GM12878 (cell line): ENCODE measurements at regions not wholly inside any gene's neighbourhood (a gene's known extent, or its start where the extent isn't known, plus 50 kb on each side); places are given as distances from the start of the nearest gene placed in this dataset.

Source experiments
- ASH2L ChIP-seq: fragments of 300-600, 200-600 bp; sonication (generic); IDR thresholded peaks from 2 replicates; pipeline ENCODE4 v1.6.1; 2017; ENCODE audit warnings: low read depth, mild to moderate bottlenecking, borderline replicate concordance
- CTCF ChIP-seq, 3 experiments: IDR thresholded peaks in 2 of 3; conservative IDR thresholded peaks in 1 of 3; 2 replicates each; pipeline ENCODE4 v1.5.1; 2011; ENCODE audit warnings: low read depth in 3 of 3, low read length in 3 of 3, mild to moderate bottlenecking in 3 of 3, control low read depth in 2 of 3, moderate library complexity in 2 of 3, inconsistent platforms in 1 of 3, mixed read lengths in 1 of 3; ENCODE audit not compliant: control insufficient read depth in 2 of 3, insufficient read depth in 1 of 3; ENCODE audit errors: extremely low read depth in 1 of 3
- EGR1 ChIP-seq, 2 experiments: IDR thresholded peaks; 1 replicate in 1 of 2; 2 replicates in 1 of 2; pipeline ENCODE4 v1.6.1; 2011 to 2012; ENCODE audit warnings: low read depth in 2 of 2, low read length in 2 of 2, borderline replicate concordance in 1 of 2, mild to moderate bottlenecking in 1 of 2, moderate library complexity in 1 of 2
- JUND ChIP-seq: IDR thresholded peaks from 2 replicates; pipeline ENCODE4 v1.6.1; 2012; ENCODE audit warnings: low read depth, mild to moderate bottlenecking, low read length, improper control_type of control experiment, moderate library complexity
- MEF2A ChIP-seq: IDR thresholded peaks from 2 replicates; pipeline ENCODE4 v1.6.1; 2011; ENCODE audit warnings: low read depth, mild to moderate bottlenecking, low read length, moderate library complexity; ENCODE audit not compliant: insufficient read depth
- MYC ChIP-seq: IDR thresholded peaks from 2 replicates; pipeline ENCODE4 v1.6.1; 2011; ENCODE audit warnings: mild to moderate bottlenecking, low read length, moderate library complexity, inconsistent platforms; ENCODE audit not compliant: insufficient read depth, insufficient replicate concordance, insufficient read length, severe bottlenecking
- POLR2A ChIP-seq: IDR thresholded peaks from 2 replicates; pipeline ENCODE4 v1.6.1; 2011; ENCODE audit warnings: low read depth, mild to moderate bottlenecking, low read length
- POLR2AphosphoS5 ChIP-seq: IDR thresholded peaks from 2 replicates; pipeline ENCODE4 v1.6.1; 2011; ENCODE audit warnings: mild to moderate bottlenecking, low read length, inconsistent platforms
- SPI1 ChIP-seq: IDR thresholded peaks from 2 replicates; pipeline ENCODE4 v1.6.1; 2011; ENCODE audit warnings: low read depth, mild to moderate bottlenecking, low read length, moderate library complexity, borderline replicate concordance; ENCODE audit not compliant: insufficient read depth
- TCF3 ChIP-seq: IDR thresholded peaks from 2 replicates; pipeline ENCODE4 v1.6.1; 2012; ENCODE audit warnings: low read depth, mild to moderate bottlenecking, low read length, borderline replicate concordance; ENCODE audit not compliant: insufficient read depth
- ZNF207 ChIP-seq: fragments of 450-650 bp; IDR thresholded peaks from 2 replicates; pipeline ENCODE4 v1.6.1; 2014; ENCODE audit warnings: antibody characterized with exemption, mild to moderate bottlenecking, borderline replicate concordance
- ZNF24 ChIP-seq: fragments of 450-650 bp; IDR thresholded peaks from 2 replicates; pipeline ENCODE4 v1.6.1; 2017; ENCODE audit warnings: antibody characterized with exemption, mild to moderate bottlenecking

- TF ChIP-seq CTCF (IDR thresholded peaks at IDR 0.05 in 2 of 3, conservative IDR thresholded peaks at IDR 0.05 in 1 of 3; ENCODE audit: control insufficient read depth in 2 of 3, extremely low read depth in 1 of 3, insufficient read depth in 1 of 3, low read depth in 3 of 3, low read length in 3 of 3) (no peak), MYC (no peak), ASH2L (no peak), EGR1 (IDR thresholded peaks at IDR 0.05; ENCODE audit: borderline replicate concordance in 1 of 2, low read depth in 2 of 2, low read length in 2 of 2) (no peak), TCF3 (no peak), ZNF207 (no peak), POLR2A (no peak), JUND (no peak), POLR2AphosphoS5 (no peak), SPI1 (no peak), ZNF24 (no peak), MEF2A (no peak)
These were observed 313.5 kb downstream of the KLF12 start for GRCh38 chr13:73820688-73821087.
